ENCODE measurements at regions not wholly inside any gene's neighbourhood (a gene's known extent, or its start where the extent isn't known, plus 50 kb on each side); places are given as distances from the start of the nearest gene placed in this dataset.
"Not testable (repeated sequence)": the region's sequence is repeated elsewhere in the genome, so short reads cannot be mapped to it uniquely, and the experiment has no call there.

- no peak for DNase-seq (ENCODE audit: low read depth, low spot score)
These were observed 283.5 kb upstream of the ZNF804A start for GRCh38 chr2:184314829-184315228.

- DNase-seq (ENCODE audit: low read depth, low spot score) = no peak
These were observed 281.4 kb upstream of the ZNF804A start for GRCh38 chr2:184316921-184317320.

- no peak for DNase-seq (ENCODE audit: low read depth, low spot score)
These were observed 275.7 kb upstream of the ZNF804A start for GRCh38 chr2:184322615-184323014.

GRCh38 chr2:184326066-184326465, 272.3 kb upstream of the ZNF804A start:
- no peak for DNase-seq (ENCODE audit: low read depth, low spot score)

- not testable (repeated sequence) for DNase-seq (ENCODE audit: low read depth, low spot score)
These were observed 270.5 kb upstream of the ZNF804A start for GRCh38 chr2:184327805-184328204.

- not testable (repeated sequence) for DNase-seq (ENCODE audit: low read depth, low spot score)
These were observed 267.8 kb upstream of the ZNF804A start for GRCh38 chr2:184330561-184330960.

GRCh38 chr2:184336688-184337087, 261.6 kb upstream of the ZNF804A start:
- DNase-seq (ENCODE audit: low read depth, low spot score) = no peak

- no peak for DNase-seq (ENCODE audit: low read depth, low spot score)
These were observed 259.6 kb upstream of the ZNF804A start for GRCh38 chr2:184338771-184339170.

- no peak for DNase-seq (ENCODE audit: low read depth, low spot score)
These were observed 258.4 kb upstream of the ZNF804A start for GRCh38 chr2:184339966-184340365.

GRCh38 chr2:184346338-184346862, 251.9 kb upstream of the ZNF804A start:
- DNase-seq (ENCODE audit: low read depth, low spot score) = no peak

- DNase-seq (ENCODE audit: low read depth, low spot score) = no peak
These were observed 247.2 kb upstream of the ZNF804A start for GRCh38 chr2:184351126-184351525.

- DNase-seq (ENCODE audit: low read depth, low spot score) = no peak
These were observed 241.3 kb upstream of the ZNF804A start for GRCh38 chr2:184357033-184357432.

- no peak for DNase-seq (ENCODE audit: low read depth, low spot score)
These were observed 238.9 kb upstream of the ZNF804A start for GRCh38 chr2:184359379-184359778.

GRCh38 chr2:184363213-184363612, 235.1 kb upstream of the ZNF804A start:
- no peak for DNase-seq (ENCODE audit: low read depth, low spot score)

GRCh38 chr2:184367211-184367610, 231.1 kb upstream of the ZNF804A start:
- DNase-seq (ENCODE audit: low read depth, low spot score) = no peak

GRCh38 chr2:184369307-184369706, 229.0 kb upstream of the ZNF804A start:
- no peak for DNase-seq (ENCODE audit: low read depth, low spot score)

- DNase-seq (ENCODE audit: low read depth, low spot score) = no peak
These were observed 227.4 kb upstream of the ZNF804A start for GRCh38 chr2:184370954-184371353.

- DNase-seq (ENCODE audit: low read depth, low spot score) = no peak
These were observed 226.7 kb upstream of the ZNF804A start for GRCh38 chr2:184371641-184372040.

GRCh38 chr2:184372484-184372883, 225.8 kb upstream of the ZNF804A start:
- DNase-seq (ENCODE audit: low read depth, low spot score) = no peak

GRCh38 chr2:184394642-184395041, 203.7 kb upstream of the ZNF804A start:
- no peak for DNase-seq (ENCODE audit: low read depth, low spot score)

- DNase-seq (ENCODE audit: low read depth, low spot score) = no peak
These were observed 195.9 kb upstream of the ZNF804A start for GRCh38 chr2:184402381-184402780.

GRCh38 chr2:184407041-184407630, 191.2 kb upstream of the ZNF804A start:
- not testable (repeated sequence) for DNase-seq (ENCODE audit: low read depth, low spot score)

GRCh38 chr2:184410160-184410559, 188.2 kb upstream of the ZNF804A start:
- DNase-seq (ENCODE audit: low read depth, low spot score) = no peak

GRCh38 chr2:184413221-184413620, 185.1 kb upstream of the ZNF804A start:
- DNase-seq (ENCODE audit: low read depth, low spot score) = no peak

Data from smooth muscle cell of the brain vasculature (primary cell).